Prostate gland (tissue), 2 donors: ENCODE measurements at regions not wholly inside any gene's neighbourhood (a gene's known extent, or its start where the extent isn't known, plus 50 kb on each side); places are given as distances from the start of the nearest gene placed in this dataset.

Experiments used
- DNase-seq: peaks from one replicate; pipeline ENCODE4 v3.0.0-alpha.2; 2019; ENCODE audit warnings: low spot score
- H3K27ac ChIP-seq, 2 donors: fragments of 200-600 bp; sonication (generic); 2 replicates each; pipeline ENCODE4 v1.5.1; 2017 to 2019
- H3K27me3 ChIP-seq: fragments of 200-600 bp; sonication (generic); replicated peaks from 2 replicates; pipeline ENCODE4 v1.5.1; 2019; ENCODE audit not compliant: insufficient read depth
- H3K36me3 ChIP-seq, 2 donors: fragments of 200-600 bp; sonication (generic); 1 replicate in 1 of 2; 2 replicates in 1 of 2; pipeline versions ENCODE4 v1.5.1 to v1.8.1; 2017 to 2019
- H3K4me1 ChIP-seq: fragments of 200-600 bp; sonication (generic); replicated peaks from 2 replicates; pipeline ENCODE4 v1.5.1; 2019
- H3K4me3 ChIP-seq, 2 donors: fragments of 200-600 bp; sonication (generic); 2 replicates each; pipeline ENCODE4 v1.5.1; 2017 to 2019
- H3K9me3 ChIP-seq: fragments of 200-600 bp; sonication (generic); 2 replicates; pipeline ENCODE4 v1.5.1; 2017
- CTCF ChIP-seq, 4 experiments: fragments of 200-600 bp in 2 of 4; fragments of 450-650 bp in 2 of 4; sonication (generic) in 2 of 4; IDR thresholded peaks; 1 replicate in 3 of 4; 2 replicates in 1 of 4; pipeline ENCODE4 v1.5.1; 2016 to 2019; ENCODE audit warnings: antibody characterized with exemption in 4 of 4, mild to moderate bottlenecking in 2 of 4, moderate library complexity in 2 of 4
- POLR2A ChIP-seq: fragments of 450-650 bp; IDR thresholded peaks from one replicate; pipeline ENCODE4 v1.6.1; 2016; ENCODE audit warnings: antibody characterized with exemption, mild to moderate bottlenecking
- POLR2AphosphoS5 ChIP-seq: sonication (generic); formaldehyde crosslinking; IDR thresholded peaks from one replicate; pipeline ENCODE4 v1.6.1; 2017; ENCODE audit warnings: antibody characterized with exemption
- WGBS: methylation state at CpG from one replicate; pipeline ENCODE4 v1.1.5; 2018; 5-methylcytosine and 5-hydroxymethylcytosine counted together
- intact Hi-C: fragments of 100-400 bp; cut with DNase I; formaldehyde crosslinking; loops from one replicate; pipeline ENCODE4 v1.14.2; 2022

GRCh38 chr12:124191024-124191359 lies 103.9 kb upstream of the RFLNA start:
- Histone ChIP-seq H3K9me3 (no peaks in the 10 kb centered on the region), H3K27ac (no peak overlapping the region), H3K4me3 (no peak overlapping the region), H3K27me3 (no peaks in the 10 kb centered on the region), H3K4me1 (peaks cover 17% of the 10 kb centered on the region), H3K36me3 (no peaks in the 10 kb centered on the region)
- TF ChIP-seq POLR2A (no peak), POLR2AphosphoS5 (no peak), CTCF (IDR thresholded peaks at IDR 0.05) (no peak)
- no peak for DNase-seq
- intact Hi-C loops, result no loop called here
- WGBS, result 83% methylated on average over 1 of the region's 3 CpGs

- Histone ChIP-seq H3K9me3 (no peaks in the 10 kb centered on the region), H3K27me3 (no peaks in the 10 kb centered on the region), H3K4me3 (no peak overlapping the region), H3K36me3 (no peaks in the 10 kb centered on the region), H3K27ac (no peak overlapping the region), H3K4me1 (peaks cover 17% of the 10 kb centered on the region)
- TF ChIP-seq POLR2A (no peak), POLR2AphosphoS5 (no peak), CTCF (IDR thresholded peaks at IDR 0.05) (no peak)
- WGBS, result 51% methylated on average over 12 of the region's 12 CpGs
- intact Hi-C loops, result no loop called here
- no peak for DNase-seq
These were observed 102.9 kb upstream of the RFLNA start for GRCh38 chr12:124191966-124192365.

- DNase-seq, result no peak
- Histone ChIP-seq H3K4me3 (no peak overlapping the region), H3K4me1 (peaks cover 2% of the 10 kb centered on the region), H3K27me3 (no peaks in the 10 kb centered on the region), H3K9me3 (no peaks in the 10 kb centered on the region), H3K36me3 (no peaks in the 10 kb centered on the region), H3K27ac (no peak overlapping the region)
- no peak for TF ChIP-seq CTCF (IDR thresholded peaks at IDR 0.05)
- no peak for TF ChIP-seq POLR2A
- no peak for TF ChIP-seq POLR2AphosphoS5
- WGBS, result 80% methylated on average over 15 of the region's 15 CpGs
- intact Hi-C loops, result no loop called here
These were observed 100.5 kb upstream of the RFLNA start for GRCh38 chr12:124194264-124194892.

GRCh38 chr12:124194893-124195566 lies 99.9 kb upstream of the RFLNA start:
- no peaks in the 10 kb centered on the region for H3K27me3 ChIP-seq
- H3K4me1 ChIP-seq, result no peaks in the 10 kb centered on the region
- WGBS, result 79% methylated on average over 18 of the region's 18 CpGs
- intact Hi-C loops, result no loop called here
- no peak for DNase-seq
- H3K9me3 ChIP-seq, result no peaks in the 10 kb centered on the region
- no peak overlapping the region for H3K27ac ChIP-seq
- TF ChIP-seq POLR2A (no peak), CTCF (IDR thresholded peaks at IDR 0.05) (no peak), POLR2AphosphoS5 (no peak)
- no peak overlapping the region for H3K4me3 ChIP-seq
- H3K36me3 ChIP-seq, result no peaks in the 10 kb centered on the region

- intact Hi-C loops, result no loop called here
- H3K27ac ChIP-seq, result no peak overlapping the region
- no peak for DNase-seq
These were observed 99.3 kb upstream of the RFLNA start for GRCh38 chr12:124195567-124195942.

More at GRCh38 chr12:124195567-124195942, 99.3 kb upstream of the RFLNA start:
- TF ChIP-seq CTCF (IDR thresholded peaks at IDR 0.05) (no peak), POLR2A (no peak), POLR2AphosphoS5 (no peak)
- Histone ChIP-seq H3K27me3 (no peaks in the 10 kb centered on the region), H3K9me3 (no peaks in the 10 kb centered on the region), H3K4me1 (no peaks in the 10 kb centered on the region), H3K36me3 (no peaks in the 10 kb centered on the region), H3K4me3 (no peak overlapping the region)
- WGBS, result 85% methylated on average over 6 of the region's 6 CpGs
